ENCODE measurements at regions not wholly inside any gene's neighbourhood (a gene's known extent, or its start where the extent isn't known, plus 50 kb on each side); places are given as distances from the start of the nearest gene placed in this dataset.
A peak's percentile ranks its signal among the peaks of the same experiment; 100 is the strongest.

GRCh38 chr22:27614006-27614649, 187.4 kb downstream of the MN1 start:
- peak; percentile 64 for DNase-seq

GRCh38 chr22:27614650-27615007, 186.9 kb downstream of the MN1 start:
- no peak for DNase-seq

- no peak for DNase-seq
Observed at GRCh38 chr22:27615408-27615807, 186.1 kb downstream of the MN1 start.

- peak; percentile 48 for DNase-seq
Observed at GRCh38 chr22:27616033-27616432, 185.5 kb downstream of the MN1 start.

GRCh38 chr22:27617214-27617881, 184.2 kb downstream of the MN1 start:
- no peak for DNase-seq

GRCh38 chr22:27620367-27621154, 181.0 kb downstream of the MN1 start:
- DNase-seq, result no peak

- DNase-seq, result no peak
Observed at GRCh38 chr22:27621486-27622070, 180.0 kb downstream of the MN1 start.

- DNase-seq, result no peak
Observed at GRCh38 chr22:27624042-27624441, 177.5 kb downstream of the MN1 start.

- DNase-seq, result no peak
Observed at GRCh38 chr22:27624705-27625104, 176.9 kb downstream of the MN1 start.

GRCh38 chr22:27625769-27626674, 175.5 kb downstream of the MN1 start:
- no peak for DNase-seq

GRCh38 chr22:27626675-27627443, 174.7 kb downstream of the MN1 start:
- DNase-seq, result no peak

GRCh38 chr22:27627444-27627833, 174.1 kb downstream of the MN1 start:
- no peak for DNase-seq

GRCh38 chr22:27627901-27628300, 173.7 kb downstream of the MN1 start:
- no peak for DNase-seq

- DNase-seq, result no peak
Observed at GRCh38 chr22:27628341-27628740, 173.2 kb downstream of the MN1 start.

- DNase-seq, result no peak
Observed at GRCh38 chr22:27628891-27629631, 172.5 kb downstream of the MN1 start.

- peak; percentile 51 for DNase-seq
Observed at GRCh38 chr22:27629908-27630673, 171.5 kb downstream of the MN1 start.

GRCh38 chr22:27630754-27631153, 170.8 kb downstream of the MN1 start:
- peak; percentile 57 for DNase-seq

GRCh38 chr22:27631641-27632040, 169.9 kb downstream of the MN1 start:
- DNase-seq, result no peak

GRCh38 chr22:27632451-27633295, 168.9 kb downstream of the MN1 start:
- no peak for DNase-seq

All from eye (tissue), 1 donor.